ENCODE measurements at regions not wholly inside any gene's neighbourhood (a gene's known extent, or its start where the extent isn't known, plus 50 kb on each side); places are given as distances from the start of the nearest gene placed in this dataset.
"Not testable (repeated sequence)": the region's sequence is repeated elsewhere in the genome, so short reads cannot be mapped to it uniquely, and the experiment has no call there.

DNA sequence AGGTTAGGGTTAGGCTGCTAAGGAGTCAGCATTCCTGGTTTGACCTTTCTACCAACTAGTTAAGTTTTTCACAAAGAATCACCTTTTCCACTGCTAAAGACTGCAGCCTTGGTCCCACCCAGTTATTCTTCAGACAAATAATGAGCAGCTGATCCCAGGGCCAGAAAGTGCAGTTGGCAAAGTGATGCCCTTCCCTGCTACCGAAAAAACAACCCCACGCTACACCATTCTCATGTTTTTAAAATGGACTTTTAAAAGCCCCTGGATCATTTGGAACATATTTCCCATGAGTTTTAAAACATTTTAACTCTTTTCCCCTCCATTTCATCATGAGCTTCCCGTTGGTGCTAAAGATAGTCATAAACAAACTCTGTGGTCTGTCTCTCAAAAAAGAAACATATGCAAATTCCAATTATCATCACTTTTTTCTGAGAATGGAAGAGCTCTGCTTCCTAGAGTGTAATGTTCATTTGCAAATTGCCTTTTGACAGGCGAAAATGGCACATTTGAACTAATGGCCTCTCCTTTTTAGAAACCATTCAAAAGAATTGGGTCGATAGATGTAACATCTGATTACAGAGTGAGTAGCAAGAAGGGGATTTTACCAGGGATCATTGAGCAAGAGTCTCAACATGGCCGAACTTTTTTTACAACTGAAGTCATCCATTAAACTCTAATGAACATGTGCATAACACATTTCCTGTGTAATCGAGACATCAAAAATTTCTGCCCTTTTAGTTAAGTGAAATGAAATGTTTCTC lies 129.3 kb upstream of the RAP1B start:
- no peak for DNase-seq

DNA sequence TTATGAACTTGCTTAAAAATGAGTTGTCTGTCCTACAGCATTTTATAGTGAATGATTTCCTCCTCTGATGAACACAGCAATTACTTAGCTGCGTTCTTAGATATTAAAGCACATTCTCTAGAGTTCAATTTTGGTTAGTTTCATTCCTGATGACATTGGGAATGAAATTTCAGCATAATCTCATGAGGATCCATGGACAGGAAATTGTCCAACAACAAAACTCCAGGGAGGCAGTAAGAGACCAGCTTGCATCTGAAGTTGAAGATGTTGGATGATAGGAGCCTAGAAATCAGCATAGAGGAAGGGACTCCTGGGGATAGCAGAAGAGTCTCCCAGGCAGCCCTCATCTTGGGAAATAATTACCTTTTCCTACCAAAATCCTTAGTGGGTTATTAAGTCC lies 128.7 kb upstream of the RAP1B start:
- DNase-seq = no peak

- no peak for DNase-seq
Observed at GRCh38 chr12:68482660-68483059, 128.0 kb upstream of the RAP1B start.

DNA sequence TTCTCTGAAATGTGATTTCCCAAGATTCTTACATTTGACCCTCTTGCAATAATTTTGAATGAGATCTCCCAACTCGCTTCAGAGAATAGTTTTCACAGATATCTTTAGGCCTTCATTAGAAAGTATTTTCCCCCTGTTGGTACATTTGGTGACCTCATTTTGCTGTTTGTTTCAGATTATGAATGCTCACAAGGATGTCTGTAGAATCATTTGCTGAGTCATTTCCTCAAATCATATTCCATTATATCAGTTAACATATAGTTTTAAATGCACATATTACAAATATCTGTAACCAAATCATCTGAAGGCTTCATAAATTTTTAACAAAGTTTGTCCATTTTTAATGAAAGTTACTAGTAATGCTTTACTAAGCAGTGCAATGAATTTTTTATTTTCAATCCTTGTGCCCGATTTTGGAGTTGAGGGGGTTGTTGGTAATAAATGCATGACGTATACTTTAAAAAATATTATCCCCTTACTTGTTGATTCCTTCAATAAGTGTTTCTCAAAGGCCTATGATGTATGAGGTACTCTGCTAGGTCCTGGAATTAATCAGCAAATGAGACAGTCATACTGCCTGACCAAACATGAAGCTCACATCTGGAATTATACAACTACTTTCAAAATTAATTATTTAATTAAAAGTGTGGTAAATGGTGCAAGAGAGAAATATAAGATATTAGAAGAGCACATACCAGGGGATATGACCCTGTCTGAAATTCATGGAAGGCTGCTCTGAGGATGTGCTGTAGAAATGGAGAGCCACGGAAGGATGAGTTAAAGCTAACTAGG lies 126.9 kb upstream of the RAP1B start:
- DNase-seq = no peak

DNA sequence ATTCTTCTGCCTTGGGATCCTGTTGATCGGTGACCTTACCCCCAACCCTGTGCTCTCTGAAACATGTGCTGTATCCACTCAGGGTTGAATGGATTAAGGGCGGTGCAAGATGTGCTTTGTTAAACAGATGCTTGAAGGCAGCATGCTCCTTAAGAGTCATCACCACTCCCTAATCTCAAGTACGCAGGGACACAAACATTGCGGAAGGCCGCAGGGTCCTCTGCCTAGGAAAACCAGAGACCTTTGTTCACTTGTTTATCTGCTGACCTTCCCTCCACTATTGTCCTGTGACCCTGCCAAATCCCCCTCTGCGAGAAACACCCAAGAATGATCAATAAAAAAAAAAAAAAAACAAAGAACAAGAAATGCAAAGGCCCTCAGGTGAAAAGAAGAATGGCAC lies 126.1 kb upstream of the RAP1B start:
- DNase-seq = not testable (repeated sequence)

GRCh38 chr12:68486449-68486848 lies 124.2 kb upstream of the RAP1B start:
- DNase-seq = not testable (repeated sequence)

DNA sequence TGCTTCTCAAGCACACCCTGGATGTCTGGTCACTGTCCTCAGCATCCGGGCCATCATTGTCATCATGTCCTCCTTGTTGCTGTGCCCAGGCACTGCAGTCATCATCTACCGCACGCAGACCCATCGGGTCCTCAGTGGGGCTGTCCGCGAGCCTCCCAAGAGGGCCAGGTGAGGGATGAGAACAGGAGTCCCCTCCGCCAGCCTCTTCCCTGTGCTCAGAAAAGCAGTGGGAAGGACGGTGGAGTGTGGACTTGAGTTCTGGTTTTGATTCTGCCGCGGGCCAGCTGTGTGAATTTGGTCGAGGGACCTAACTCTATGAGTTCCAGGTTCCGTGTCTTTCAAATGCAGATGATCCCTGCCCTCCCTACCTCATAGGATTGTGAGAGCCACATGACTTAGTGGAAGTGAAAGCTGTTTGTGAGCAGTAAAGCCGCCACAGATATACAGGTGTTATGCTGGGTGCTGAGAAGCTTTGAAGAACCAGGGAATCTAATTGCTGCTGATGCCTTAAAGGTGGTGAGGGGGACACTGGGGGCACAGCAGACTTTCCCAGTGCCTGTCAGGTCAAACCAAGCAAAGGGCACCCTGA lies 122.9 kb upstream of the RAP1B start:
- no peak for DNase-seq

GRCh38 chr12:68489273-68489672 lies 121.4 kb upstream of the RAP1B start:
- no peak for DNase-seq

GRCh38 chr12:68490476-68490875 lies 120.2 kb upstream of the RAP1B start:
- no peak for DNase-seq

- DNase-seq = no peak
Observed at GRCh38 chr12:68491204-68491960, 119.3 kb upstream of the RAP1B start.

GRCh38 chr12:68495336-68496070 lies 115.2 kb upstream of the RAP1B start:
- DNase-seq = no peak

GRCh38 chr12:68497107-68497506 lies 113.6 kb upstream of the RAP1B start:
- no peak for DNase-seq

- no peak for DNase-seq
Observed at GRCh38 chr12:68497702-68498101, 113.0 kb upstream of the RAP1B start.

DNA sequence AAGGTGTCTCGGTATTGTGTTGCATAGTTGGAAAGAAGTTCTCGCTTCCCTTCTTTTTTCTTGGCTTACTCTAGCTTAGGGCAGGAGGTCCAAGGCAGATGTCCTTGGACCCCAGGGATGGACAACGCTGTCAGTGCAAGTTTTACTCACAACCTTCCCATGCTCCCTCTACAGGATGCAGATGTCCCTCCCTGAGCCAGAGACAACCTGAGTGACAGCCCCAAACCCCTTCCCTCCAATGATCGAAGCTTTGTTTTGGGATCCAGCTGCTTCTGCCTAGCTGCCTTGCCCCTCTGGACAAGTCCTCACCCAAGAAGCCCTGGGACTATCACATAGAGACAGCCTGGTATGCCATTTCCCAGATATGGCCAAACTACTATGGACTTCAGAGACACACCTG lies 112.0 kb upstream of the RAP1B start:
- DNase-seq = no peak

- no peak for DNase-seq
Observed at GRCh38 chr12:68499616-68500015, 111.1 kb upstream of the RAP1B start.

DNA sequence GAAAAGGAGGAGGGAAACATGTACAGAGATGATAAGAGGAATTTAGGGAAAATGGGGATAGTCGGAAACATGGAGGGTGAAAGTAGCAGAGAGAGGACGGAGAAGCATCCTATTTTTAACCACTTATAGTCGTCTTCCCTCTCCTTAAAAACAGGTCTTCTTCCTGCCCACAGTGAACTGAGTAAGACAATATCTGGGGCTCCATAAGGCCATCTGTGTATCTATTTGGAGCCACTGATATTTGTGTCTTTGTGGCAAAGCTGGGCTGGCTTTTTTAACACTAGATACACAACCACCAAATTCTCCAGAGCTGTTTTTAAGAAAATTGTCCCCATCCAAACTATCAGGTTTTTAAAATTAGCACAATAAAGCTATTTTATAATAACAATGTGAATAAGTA lies 109.5 kb upstream of the RAP1B start:
- no peak for DNase-seq

DNA sequence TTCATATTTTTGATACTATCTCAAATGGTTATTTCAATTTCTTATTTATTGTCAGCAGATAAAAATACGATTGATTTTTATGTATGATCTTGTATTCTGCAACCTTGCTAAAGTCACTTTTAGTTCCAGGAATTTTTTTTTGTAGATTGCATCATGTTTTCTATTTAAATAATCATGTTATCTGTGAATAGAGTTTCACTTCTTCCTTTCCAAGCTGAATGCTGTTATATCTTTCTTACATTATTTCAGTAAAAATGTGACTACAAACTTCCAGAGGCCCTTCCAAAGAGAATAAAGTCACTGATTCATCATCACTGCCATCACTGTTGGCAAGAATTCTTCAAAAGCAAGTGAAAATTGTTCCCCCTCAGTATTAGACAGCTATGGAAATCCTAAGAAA lies 104.7 kb upstream of the RAP1B start:
- no peak for DNase-seq

DNA sequence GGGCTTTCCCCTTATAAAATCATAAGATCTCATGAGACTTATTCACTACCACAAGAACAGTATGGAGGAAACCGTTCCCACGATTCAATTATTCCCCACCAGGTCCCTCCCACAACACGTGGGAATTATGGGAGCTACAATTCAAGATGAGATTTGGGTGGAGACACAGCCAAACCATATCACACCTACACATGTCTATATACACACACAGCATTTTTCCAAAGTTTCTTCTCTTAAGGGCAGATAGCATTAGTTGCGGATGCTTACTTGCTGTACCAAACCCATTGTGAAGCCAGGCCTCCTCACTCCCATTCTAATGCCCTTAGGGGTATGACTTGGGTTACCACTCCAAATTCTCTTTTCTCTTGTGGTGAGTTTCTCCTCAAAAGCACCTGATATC lies 104.1 kb upstream of the RAP1B start:
- DNase-seq = no peak

- DNase-seq = no peak
Observed at GRCh38 chr12:68507657-68508056, 103.0 kb upstream of the RAP1B start.

DNA sequence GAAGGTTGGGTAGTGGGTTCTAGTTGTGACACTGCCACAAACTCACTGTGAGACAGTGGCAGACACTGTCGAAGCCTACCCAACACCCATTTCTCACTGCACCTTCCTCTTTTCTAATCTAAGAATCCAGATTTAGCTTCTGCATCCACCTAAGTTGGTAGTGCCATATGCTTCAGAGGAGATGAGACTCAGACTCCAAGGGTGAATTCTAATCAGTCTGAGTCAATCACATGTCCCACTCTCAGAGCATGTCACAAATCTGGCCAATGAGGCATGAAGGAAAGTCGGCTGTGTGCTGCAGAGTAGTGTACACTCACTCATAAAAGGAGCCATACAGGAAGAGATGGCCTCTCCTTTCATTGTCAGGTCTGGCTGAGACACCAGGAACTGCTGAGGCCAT lies 102.1 kb upstream of the RAP1B start:
- no peak for DNase-seq

DNA sequence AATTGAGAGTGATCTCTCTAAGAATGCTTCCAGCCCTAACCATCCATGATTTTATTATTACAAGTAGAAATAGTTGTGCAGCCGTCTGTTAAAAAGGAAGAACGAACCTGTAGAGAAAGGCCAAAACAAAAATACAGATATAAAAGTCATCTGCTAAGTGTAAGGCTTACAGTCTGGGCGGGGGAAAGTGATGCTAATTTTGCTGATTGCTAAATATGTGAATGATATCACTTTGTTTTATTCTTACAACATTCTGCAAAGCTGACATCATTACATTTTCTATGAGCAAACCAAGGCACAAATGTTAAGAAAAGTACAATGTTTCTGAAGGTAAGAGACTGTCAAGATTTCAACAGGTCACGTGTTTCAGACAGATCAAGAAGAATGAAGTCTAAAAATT lies 101.5 kb upstream of the RAP1B start:
- DNase-seq = no peak

DNA sequence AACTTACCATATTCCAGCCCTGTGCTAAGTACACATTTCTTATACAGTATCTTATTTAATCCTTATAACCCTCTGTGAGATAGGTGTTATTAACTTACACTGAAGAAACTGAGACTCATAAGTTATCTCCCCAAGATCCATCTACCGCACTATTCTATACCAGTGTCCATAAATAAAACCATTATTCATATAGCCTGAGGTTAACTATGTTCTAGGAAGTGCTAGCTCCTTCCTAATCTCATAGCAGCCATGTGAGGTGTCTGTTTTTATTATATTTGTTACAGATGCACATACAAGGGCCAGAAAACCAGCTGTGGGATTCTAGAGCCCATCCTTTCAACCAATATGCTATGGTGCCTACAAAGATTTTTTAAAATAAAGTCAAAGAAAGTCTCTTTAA lies 100.3 kb upstream of the RAP1B start:
- DNase-seq = no peak
